NCI-H2107 treated with DMSO at 0.1 percent for 48 hours (cell line): ENCODE measurements at regions not wholly inside any gene's neighbourhood (a gene's known extent, or its start where the extent isn't known, plus 50 kb on each side); places are given as distances from the start of the nearest gene placed in this dataset.
"Not testable (repeated sequence)": the region's sequence is repeated elsewhere in the genome, so short reads cannot be mapped to it uniquely, and the experiment has no call there.

Experiments used
- DNase-seq: peaks from one replicate; lab custom pipeline; 2025; ENCODE audit not compliant: unreplicated experiment; lab: John Stamatoyannopoulos, UW

- no peak for DNase-seq
These were observed 306.7 kb upstream of the MAOA start for GRCh38 chrX:43349363-43349762.

- DNase-seq, result no peak
These were observed 305.2 kb upstream of the MAOA start for GRCh38 chrX:43350935-43351334.

- no peak for DNase-seq
These were observed 298.4 kb upstream of the MAOA start for GRCh38 chrX:43357741-43358140.

GRCh38 chrX:43373032-43373431 is 283.1 kb upstream of the MAOA start:
- no peak for DNase-seq

DNA sequence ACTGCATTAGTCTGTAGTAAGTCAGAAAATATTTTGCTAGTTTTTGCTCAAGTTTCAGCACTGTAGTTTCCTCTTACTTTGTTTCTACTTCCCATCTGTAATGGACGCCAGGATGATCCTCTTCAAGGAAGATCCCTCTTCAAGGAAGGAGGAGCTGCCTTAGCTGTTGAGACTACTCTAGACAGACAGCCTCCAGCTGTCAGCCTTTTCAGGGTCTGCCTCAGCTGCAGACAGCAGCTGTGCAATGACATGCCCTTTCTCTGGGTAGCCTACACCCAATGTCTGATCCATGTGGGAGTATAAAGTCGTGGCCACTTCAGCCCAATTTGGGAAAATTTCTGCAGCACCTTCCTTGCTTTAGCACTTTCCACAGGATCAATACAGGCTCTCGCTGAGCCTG is 281.0 kb upstream of the MAOA start:
- no peak for DNase-seq

- DNase-seq, result no peak
These were observed 275.4 kb upstream of the MAOA start for GRCh38 chrX:43380704-43381103.

DNA sequence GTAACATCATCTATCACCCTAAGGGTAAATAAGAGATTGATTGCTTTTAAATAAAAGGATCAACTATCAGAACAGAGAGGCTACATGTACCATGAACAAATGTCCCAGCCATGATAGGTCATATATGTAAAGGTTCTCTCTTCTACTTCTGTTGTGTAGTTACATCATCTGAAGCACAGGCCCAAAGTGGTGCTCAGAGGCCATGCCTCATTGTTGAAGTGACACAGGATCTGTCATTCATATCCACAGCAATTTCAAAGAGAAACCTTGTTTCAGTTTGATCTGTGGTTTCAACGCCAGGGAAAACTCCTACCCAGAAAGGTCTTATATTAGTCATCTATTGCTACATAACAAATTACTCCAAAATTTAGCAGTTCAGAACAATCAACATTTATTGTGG is 269.2 kb upstream of the MAOA start:
- no peak for DNase-seq

DNA sequence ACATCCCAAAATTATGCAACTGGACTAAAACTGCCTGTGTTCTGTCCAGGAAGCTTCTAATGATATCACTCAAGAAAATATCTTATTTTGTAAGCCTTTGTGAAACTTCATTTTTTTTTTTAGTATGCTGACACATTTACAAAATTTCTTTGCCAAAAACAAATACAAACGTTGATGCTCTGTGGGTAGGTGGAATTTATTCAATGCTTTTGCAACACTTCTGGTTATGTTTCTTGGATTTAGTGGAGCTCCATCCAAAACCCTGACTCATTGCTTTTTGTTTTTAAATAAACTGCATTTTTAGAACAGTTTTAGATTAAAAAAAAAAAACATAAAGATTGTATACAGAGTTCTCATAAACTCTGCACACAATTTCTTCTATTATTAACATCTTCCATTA is 250.9 kb upstream of the MAOA start:
- DNase-seq, result no peak

- no peak for DNase-seq
These were observed 232.2 kb upstream of the MAOA start for GRCh38 chrX:43423876-43424275.

DNA sequence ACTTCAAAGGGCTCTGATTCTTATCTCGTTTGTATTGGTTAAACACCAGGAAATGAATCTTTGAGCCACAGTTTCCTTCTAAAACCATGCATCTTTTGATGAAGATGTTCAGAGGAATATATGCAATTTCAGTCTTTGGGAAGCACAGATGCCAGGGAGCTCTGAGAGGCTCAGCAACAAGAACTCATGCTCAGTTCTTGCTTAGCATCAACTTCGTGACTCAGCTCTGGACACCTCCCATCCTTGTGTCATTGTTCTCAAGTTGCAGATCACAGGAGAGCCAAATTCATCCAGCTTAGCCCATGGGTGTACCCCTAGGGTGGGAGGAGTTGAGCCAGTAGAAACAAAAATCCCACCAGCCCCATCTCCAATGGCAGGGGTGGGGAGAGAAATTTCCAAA is 219.6 kb upstream of the MAOA start:
- no peak for DNase-seq

DNA sequence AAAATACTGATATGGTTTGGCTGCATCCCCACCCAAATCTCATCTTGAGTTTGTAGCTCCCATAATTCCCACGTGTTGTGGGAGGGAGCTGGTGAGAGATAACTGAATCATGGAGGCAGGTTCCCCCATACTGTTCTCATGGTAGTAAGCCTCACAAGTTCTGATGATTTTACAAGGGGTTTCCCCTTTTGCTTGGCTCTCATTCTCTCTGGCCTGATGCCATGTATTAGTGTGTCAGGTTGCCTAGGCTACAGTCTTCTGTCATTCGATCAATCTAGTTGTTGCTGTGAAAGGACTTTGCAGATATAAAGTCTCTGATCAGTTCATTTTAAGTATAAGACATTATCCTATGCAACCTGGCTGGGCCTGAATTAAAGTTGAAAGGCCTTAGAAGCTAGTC is 209.3 kb upstream of the MAOA start:
- DNase-seq, result no peak

DNA sequence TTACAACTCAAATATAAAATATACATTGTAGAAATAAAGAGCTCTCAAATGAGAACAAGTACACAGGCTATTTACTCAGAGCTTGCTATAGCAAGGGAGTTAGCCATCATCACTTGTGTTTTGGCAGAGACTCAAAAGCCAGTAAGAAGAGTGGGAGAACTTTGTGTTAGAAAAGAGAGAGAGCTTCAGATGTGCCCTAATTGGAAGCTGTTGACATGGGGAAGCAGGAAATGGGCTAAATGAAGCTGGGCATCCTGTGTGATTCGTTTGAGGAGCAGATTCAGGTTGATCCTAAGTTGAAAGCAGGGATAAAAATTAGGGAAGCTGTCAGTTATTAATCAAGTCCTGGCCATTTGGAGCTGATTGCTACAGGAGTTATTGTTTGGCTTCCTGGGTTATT is 207.4 kb upstream of the MAOA start:
- no peak for DNase-seq

DNA sequence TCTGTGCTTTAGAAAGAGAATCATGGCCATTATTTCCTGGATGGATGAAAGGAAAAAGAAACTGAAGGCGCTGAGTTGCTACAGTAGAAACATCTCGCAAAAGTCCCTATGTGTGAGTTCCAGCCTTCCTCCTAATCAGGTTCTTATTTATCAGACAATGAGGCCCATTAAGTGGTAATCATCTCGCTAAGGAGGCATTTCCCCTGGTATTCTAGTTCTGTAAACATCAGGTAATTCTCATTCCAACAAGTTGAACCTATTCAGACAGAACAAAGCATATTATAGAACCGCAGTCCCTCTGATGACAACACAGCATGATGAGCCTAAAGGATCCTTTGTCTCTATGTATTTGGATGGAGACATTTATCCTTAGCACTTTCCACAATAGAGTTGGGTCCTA is 205.7 kb upstream of the MAOA start:
- DNase-seq, result no peak

GRCh38 chrX:43451976-43452686 is 204.0 kb upstream of the MAOA start:
- DNase-seq, result not testable (repeated sequence)

GRCh38 chrX:43456063-43456462 is 200.0 kb upstream of the MAOA start:
- DNase-seq, result no peak

DNA sequence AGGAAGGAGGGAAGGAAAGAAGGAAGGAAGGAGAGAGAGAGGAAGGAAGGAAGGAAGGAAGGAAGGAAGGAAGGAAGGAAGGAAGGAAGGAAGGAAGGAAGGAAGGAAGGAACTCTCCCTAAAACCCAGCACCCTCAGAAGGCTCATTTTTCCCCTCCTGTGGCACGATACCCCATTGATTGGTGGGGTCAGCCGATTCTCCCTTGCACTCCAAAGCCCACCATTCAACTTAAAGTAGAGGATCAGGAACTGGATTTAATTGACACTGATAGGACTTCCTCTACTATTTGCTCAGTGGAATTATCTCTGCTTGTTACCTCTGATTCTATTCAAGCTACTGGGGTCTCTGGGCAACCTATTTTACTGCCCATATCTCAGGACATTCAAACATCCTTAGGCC is 199.2 kb upstream of the MAOA start:
- DNase-seq, result no peak

GRCh38 chrX:43467608-43468234 is 188.4 kb upstream of the MAOA start:
- no peak for DNase-seq

DNA sequence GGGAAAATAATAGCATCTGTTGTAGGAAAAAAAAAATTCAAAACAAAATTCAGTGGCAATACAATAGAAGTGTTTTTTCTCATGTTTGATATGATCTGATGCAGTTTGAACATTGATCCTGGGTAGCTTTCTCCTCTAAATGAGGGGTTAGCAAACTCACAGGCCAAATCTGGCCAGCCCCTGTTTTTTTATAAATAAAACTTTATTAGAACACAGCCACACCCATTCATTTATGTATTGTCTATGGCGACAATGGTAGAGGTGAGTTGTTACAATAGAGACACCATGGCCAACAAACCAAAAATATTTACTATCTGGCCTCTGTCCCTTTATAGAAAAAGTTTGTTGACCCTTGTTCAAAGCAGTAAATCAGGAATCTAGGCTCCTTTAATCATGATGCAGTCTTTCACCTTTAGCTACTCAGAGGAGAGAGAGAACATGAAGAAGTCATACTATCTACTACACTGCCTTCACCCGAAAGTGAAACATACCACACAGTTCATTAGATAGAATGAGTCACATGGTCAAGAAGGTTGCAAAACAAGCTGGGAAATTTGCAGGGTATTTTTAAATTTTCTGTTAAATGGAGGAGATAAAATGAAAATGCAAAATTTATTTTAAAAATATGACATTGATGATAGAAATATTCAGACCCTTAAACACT is 186.6 kb upstream of the MAOA start:
- DNase-seq, result no peak

DNA sequence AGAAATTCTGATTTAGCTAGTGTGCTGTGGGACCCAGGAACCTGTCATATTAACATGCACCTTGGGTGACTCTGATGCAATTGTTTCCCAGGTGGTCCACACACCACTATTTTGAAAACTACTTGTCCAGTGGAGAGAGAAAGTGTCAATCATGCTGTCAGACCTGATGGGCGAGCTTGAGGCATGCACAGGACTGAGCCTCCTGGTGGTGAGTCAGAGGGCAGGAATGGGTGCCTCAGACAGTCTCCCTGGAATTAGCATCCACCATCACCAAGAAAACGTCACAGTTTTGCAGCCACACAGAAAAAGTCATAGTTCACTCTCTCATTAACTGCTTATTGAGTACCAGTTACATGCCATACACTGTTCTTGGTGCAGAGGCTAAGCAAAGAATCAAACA is 181.8 kb upstream of the MAOA start:
- no peak for DNase-seq

- no peak for DNase-seq
These were observed 177.0 kb upstream of the MAOA start for GRCh38 chrX:43479070-43479469.

- DNase-seq, result no peak
These were observed 176.2 kb upstream of the MAOA start for GRCh38 chrX:43479850-43480249.

GRCh38 chrX:43481576-43481975 is 174.5 kb upstream of the MAOA start:
- no peak for DNase-seq

- no peak for DNase-seq
These were observed 162.3 kb upstream of the MAOA start for GRCh38 chrX:43493756-43494155.
